Stimulated activated CD4-positive, alpha-beta T cell treated with anti-CD3 and anti-CD28 coated beads, Interleukin-4, amount 100 ng/mL, for 4 hours (primary cell): ENCODE measurements at regions not wholly inside any gene's neighbourhood (a gene's known extent, or its start where the extent isn't known, plus 50 kb on each side); places are given as distances from the start of the nearest gene placed in this dataset.

ENCODE experiments used
- DNase-seq, 2 experiments: peaks; one replicate each; pipeline ENCODE4 v3.0.0-alpha.2; 2020

- DNase-seq: no peak
Measured at GRCh38 chr9:85427772-85428171, 314.0 kb downstream of the AGTPBP1 start.

GRCh38 chr9:85425153-85425611 is 316.6 kb downstream of the AGTPBP1 start:
- peak in 1 of 2 experiments; percentile 21 for DNase-seq

GRCh38 chr9:85423422-85423821 is 318.3 kb downstream of the AGTPBP1 start:
- DNase-seq: no peak

GRCh38 chr9:85421641-85422040 is 320.1 kb downstream of the AGTPBP1 start:
- no peak for DNase-seq

- no peak for DNase-seq
Measured at GRCh38 chr9:85420750-85421149, 321.0 kb downstream of the AGTPBP1 start.

- DNase-seq: no peak
Measured at GRCh38 chr9:85417674-85418073, 324.1 kb downstream of the AGTPBP1 start.

- no peak for DNase-seq
Measured at GRCh38 chr9:85416715-85417114, 325.0 kb downstream of the AGTPBP1 start.

GRCh38 chr9:85414390-85414789 is 327.4 kb downstream of the AGTPBP1 start:
- no peak for DNase-seq

- DNase-seq: no peak
Measured at GRCh38 chr9:85408494-85408893, 333.3 kb downstream of the AGTPBP1 start.

- no peak for DNase-seq
Measured at GRCh38 chr9:85405566-85405950, 336.2 kb downstream of the AGTPBP1 start.

GRCh38 chr9:85404911-85405565 is 336.7 kb downstream of the AGTPBP1 start:
- DNase-seq: no peak

GRCh38 chr9:85402551-85402950 is 339.2 kb downstream of the AGTPBP1 start:
- no peak for DNase-seq

- DNase-seq: no peak
Measured at GRCh38 chr9:85401998-85402397, 339.8 kb downstream of the AGTPBP1 start.

- no peak for DNase-seq
Measured at GRCh38 chr9:85397005-85397404, 344.7 kb downstream of the AGTPBP1 start.

GRCh38 chr9:85392260-85392659 is 349.5 kb downstream of the AGTPBP1 start:
- DNase-seq: no peak

- DNase-seq: no peak
Measured at GRCh38 chr9:85377731-85378289, 363.9 kb downstream of the AGTPBP1 start.

GRCh38 chr9:85368781-85369180 is 373.0 kb downstream of the AGTPBP1 start:
- no peak for DNase-seq

GRCh38 chr9:85359161-85359560 is 382.6 kb downstream of the AGTPBP1 start:
- DNase-seq: no peak

- DNase-seq: no peak
Measured at GRCh38 chr9:85349046-85349445, 392.7 kb downstream of the AGTPBP1 start.

- no peak for DNase-seq
Measured at GRCh38 chr9:85347541-85347940, 394.2 kb downstream of the AGTPBP1 start.

- DNase-seq: no peak
Measured at GRCh38 chr9:85344901-85345300, 396.9 kb downstream of the AGTPBP1 start.

GRCh38 chr9:85339338-85339737 is 402.4 kb downstream of the AGTPBP1 start:
- no peak for DNase-seq

- DNase-seq: no peak
Measured at GRCh38 chr9:85334228-85334627, 407.5 kb downstream of the AGTPBP1 start.

GRCh38 chr9:85332487-85332886 is 409.3 kb downstream of the AGTPBP1 start:
- DNase-seq: no peak

GRCh38 chr9:85331626-85332025 is 410.1 kb downstream of the AGTPBP1 start:
- DNase-seq: no peak
